HL-60 (cell line): ENCODE measurements at regions not wholly inside any gene's neighbourhood (a gene's known extent, or its start where the extent isn't known, plus 50 kb on each side); places are given as distances from the start of the nearest gene placed in this dataset.

Experiments used
- CTCF ChIP-seq: IDR thresholded peaks from one replicate; pipeline ENCODE4 v1.5.1; 2011; ENCODE audit warnings: low read length, control low read depth, inconsistent platforms; ENCODE audit not compliant: insufficient read depth
- GABPA ChIP-seq: IDR thresholded peaks from 2 replicates; pipeline ENCODE4 v1.6.1; 2012; ENCODE audit warnings: low read depth
- POLR2AphosphoS5 ChIP-seq: IDR thresholded peaks from 2 replicates; pipeline ENCODE4 v1.6.1; 2012; ENCODE audit warnings: low read depth
- REST ChIP-seq: IDR thresholded peaks from 2 replicates; pipeline ENCODE4 v1.6.1; 2012; ENCODE audit warnings: low read depth; ENCODE audit not compliant: insufficient replicate concordance

GRCh38 chr14:40354754-40355153 is 922.5 kb upstream of the FBXO33 start:
- TF ChIP-seq CTCF (no peak), POLR2AphosphoS5 (no peak), REST (no peak), GABPA (no peak)
